HG02623 (cell line): ENCODE measurements at regions not wholly inside any gene's neighbourhood (a gene's known extent, or its start where the extent isn't known, plus 50 kb on each side); places are given as distances from the start of the nearest gene placed in this dataset.

Experiments
- ATAC-seq: cut with Tn5 transposase; IDR thresholded peaks from one replicate; pipeline ENCODE4 v1.9.1; 2021; ENCODE audit warnings: moderate library complexity; ENCODE audit not compliant: unreplicated experiment

GRCh38 chr1:60753036-60753900 lies 329.1 kb upstream of the NFIA start:
- ATAC-seq, result no peak

GRCh38 chr1:60751306-60751705 lies 331.1 kb upstream of the NFIA start:
- ATAC-seq, result no peak

GRCh38 chr1:60747353-60747752 lies 335.0 kb upstream of the NFIA start:
- ATAC-seq, result no peak

GRCh38 chr1:60746278-60746791 lies 336.0 kb upstream of the NFIA start:
- ATAC-seq, result no peak

- no peak for ATAC-seq
Observed at GRCh38 chr1:60745484-60745883, 336.9 kb upstream of the NFIA start.

- ATAC-seq, result no peak
Observed at GRCh38 chr1:60742339-60742738, 340.0 kb upstream of the NFIA start.

- no peak for ATAC-seq
Observed at GRCh38 chr1:60740154-60740553, 342.2 kb upstream of the NFIA start.

GRCh38 chr1:60739729-60740128 lies 342.6 kb upstream of the NFIA start:
- no peak for ATAC-seq

- no peak for ATAC-seq
Observed at GRCh38 chr1:60732977-60733401, 349.4 kb upstream of the NFIA start.

- ATAC-seq, result no peak
Observed at GRCh38 chr1:60731321-60731720, 351.0 kb upstream of the NFIA start.

- no peak for ATAC-seq
Observed at GRCh38 chr1:60727552-60727951, 354.8 kb upstream of the NFIA start.

GRCh38 chr1:60716472-60716871 lies 365.9 kb upstream of the NFIA start:
- no peak for ATAC-seq

GRCh38 chr1:60715970-60716369 lies 366.4 kb upstream of the NFIA start:
- no peak for ATAC-seq

GRCh38 chr1:60709426-60709825 lies 372.9 kb upstream of the NFIA start:
- ATAC-seq, result no peak

GRCh38 chr1:60705026-60705425 lies 377.3 kb upstream of the NFIA start:
- no peak for ATAC-seq

- no peak for ATAC-seq
Observed at GRCh38 chr1:60703155-60703554, 379.2 kb upstream of the NFIA start.

- ATAC-seq, result no peak
Observed at GRCh38 chr1:60699325-60699724, 383.0 kb upstream of the NFIA start.

GRCh38 chr1:60697204-60697994 lies 385.0 kb upstream of the NFIA start:
- no peak for ATAC-seq

- no peak for ATAC-seq
Observed at GRCh38 chr1:60696512-60696911, 385.8 kb upstream of the NFIA start.

GRCh38 chr1:60695716-60696171 lies 386.6 kb upstream of the NFIA start:
- ATAC-seq, result no peak

GRCh38 chr1:60694980-60695379 lies 387.4 kb upstream of the NFIA start:
- ATAC-seq, result no peak

- ATAC-seq, result no peak
Observed at GRCh38 chr1:60692031-60692430, 390.3 kb upstream of the NFIA start.
